Mesenchymal stem cell (in vitro differentiated cells and primary cell): ENCODE measurements at regions not wholly inside any gene's neighbourhood (a gene's known extent, or its start where the extent isn't known, plus 50 kb on each side); places are given as distances from the start of the nearest gene placed in this dataset.

Experiments
- DNase-seq: peaks from one replicate; pipeline ENCODE4 v3.0.0-alpha.2; 2013
- H2AFZ ChIP-seq: one replicate; pipeline ENCODE4 v1.6.1; 2013; ENCODE audit warnings: low read depth, mild to moderate bottlenecking, control low read depth, inconsistent platforms, low read length, moderate library complexity
- H2AK5ac ChIP-seq: 2 replicates; pipeline ENCODE4 v1.6.1; 2013; ENCODE audit warnings: low read length, moderate library complexity, mild to moderate bottlenecking, inconsistent platforms; ENCODE audit not compliant: severe bottlenecking
- H2BK120ac ChIP-seq: one replicate; pipeline ENCODE4 v1.6.1; 2013; ENCODE audit warnings: low read depth, mild to moderate bottlenecking, inconsistent platforms, low read length, moderate library complexity
- H2BK12ac ChIP-seq, 2 experiments: one replicate each; pipeline ENCODE4 v1.6.1; 2013; ENCODE audit warnings: inconsistent platforms in 2 of 2, low read length in 2 of 2, mild to moderate bottlenecking in 2 of 2, moderate library complexity in 2 of 2, control low read depth in 1 of 2
- H2BK15ac ChIP-seq: one replicate; pipeline ENCODE4 v1.6.1; 2013; ENCODE audit warnings: mild to moderate bottlenecking, low read depth, inconsistent platforms; ENCODE audit not compliant: poor library complexity, severe bottlenecking
- H2BK5ac ChIP-seq: 2 replicates; pipeline ENCODE4 v1.6.1; 2013; ENCODE audit warnings: low read depth, mild to moderate bottlenecking, low read length, control low read depth, inconsistent platforms; ENCODE audit not compliant: poor library complexity, severe bottlenecking
- H3K14ac ChIP-seq, 2 experiments: one replicate each; pipeline ENCODE4 v1.6.1; 2013; ENCODE audit warnings: inconsistent platforms in 2 of 2, low read length in 2 of 2, control low read depth in 1 of 2, mild to moderate bottlenecking in 1 of 2, moderate library complexity in 1 of 2
- H3K18ac ChIP-seq, 2 experiments: one replicate each; pipeline ENCODE4 v1.6.1; 2013; ENCODE audit warnings: inconsistent platforms in 2 of 2, low read length in 2 of 2, control low read depth in 1 of 2, low read depth in 1 of 2, mild to moderate bottlenecking in 1 of 2
- H3K23ac ChIP-seq, 2 experiments: one replicate each; pipeline ENCODE4 v1.6.1; 2013; ENCODE audit warnings: inconsistent platforms in 2 of 2, low read length in 2 of 2, mild to moderate bottlenecking in 2 of 2, moderate library complexity in 2 of 2, control low read depth in 1 of 2
- H3K27ac ChIP-seq: 2 replicates; pipeline ENCODE4 v1.5.1; 2013; ENCODE audit warnings: mild to moderate bottlenecking, moderate library complexity, low read length, control low read depth, inconsistent platforms; ENCODE audit not compliant: poor library complexity, severe bottlenecking
- H3K27me3 ChIP-seq, 2 experiments: 2 replicates each; pipeline versions ENCODE4 v1.6.1 to v1.7.0; 2013; ENCODE audit warnings: low read length in 2 of 2, mild to moderate bottlenecking in 2 of 2, moderate library complexity in 2 of 2, control low read depth in 1 of 2, inconsistent platforms in 1 of 2; ENCODE audit not compliant: control insufficient read depth in 1 of 2, insufficient read depth in 1 of 2
- H3K36me3 ChIP-seq, 2 experiments: 2 replicates each; pipeline versions ENCODE4 v1.6.1 to v1.7.0; 2013; ENCODE audit warnings: low read length in 2 of 2, control low read depth in 1 of 2, inconsistent platforms in 1 of 2, low read depth in 1 of 2, mild to moderate bottlenecking in 1 of 2; ENCODE audit not compliant: insufficient read depth in 2 of 2, control insufficient read depth in 1 of 2
- H3K4ac ChIP-seq, 2 experiments: one replicate each; pipeline ENCODE4 v1.6.1; 2013; ENCODE audit warnings: inconsistent platforms in 2 of 2, low read length in 2 of 2, mild to moderate bottlenecking in 2 of 2, moderate library complexity in 2 of 2, control low read depth in 1 of 2, low read depth in 1 of 2
- H3K4me1 ChIP-seq: 2 replicates; pipeline ENCODE4 v1.6.1; 2013; ENCODE audit warnings: low read depth, low read length, control low read depth; ENCODE audit not compliant: control insufficient read depth, insufficient read depth
- H3K4me2 ChIP-seq: 2 replicates; pipeline ENCODE4 v1.6.1; 2013; ENCODE audit warnings: low read length, mild to moderate bottlenecking, inconsistent platforms; ENCODE audit not compliant: poor library complexity, severe bottlenecking
- H3K4me3 ChIP-seq, 2 experiments: 2 replicates each; pipeline versions ENCODE4 v1.5.1 to v1.7.0; 2013; ENCODE audit warnings: low read length in 2 of 2, mild to moderate bottlenecking in 2 of 2, control low read depth in 1 of 2, low read depth in 1 of 2; ENCODE audit not compliant: insufficient read depth in 1 of 2
- H3K79me1 ChIP-seq: replicated peaks from 2 replicates; pipeline ENCODE4 v1.6.1; 2013; ENCODE audit warnings: mild to moderate bottlenecking, control low read depth, low read length, inconsistent platforms; ENCODE audit not compliant: poor library complexity, severe bottlenecking
- H3K9ac ChIP-seq: 2 replicates; pipeline ENCODE4 v1.7.0; 2013; ENCODE audit warnings: mild to moderate bottlenecking, low read length, moderate library complexity
- H3K9me3 ChIP-seq: 2 replicates; pipeline ENCODE4 v1.7.0; 2013; ENCODE audit warnings: mild to moderate bottlenecking, low read length; ENCODE audit not compliant: control insufficient read depth
- H4K8ac ChIP-seq: one replicate; pipeline ENCODE4 v1.6.1; 2013; ENCODE audit warnings: inconsistent platforms, mild to moderate bottlenecking, low read length, moderate library complexity
- H4K91ac ChIP-seq: one replicate; pipeline ENCODE4 v1.6.1; 2013; ENCODE audit warnings: mild to moderate bottlenecking, low read length, inconsistent platforms
- WGBS: methylation state at CpG from one replicate; pipeline ENCODE4 v1.1.7; 2013; ENCODE audit warnings: mixed read lengths; 5-methylcytosine and 5-hydroxymethylcytosine counted together

- no peak overlapping the region for H2BK120ac ChIP-seq
- no peak overlapping the region for H3K14ac ChIP-seq
- DNase-seq = no peak
- H3K9me3 ChIP-seq = peaks cover 9% of the 10 kb centered on the region
- H2AFZ ChIP-seq = no peak overlapping the region
- H2BK5ac ChIP-seq = no peak overlapping the region
- no peaks in the 10 kb centered on the region for H3K79me1 ChIP-seq
- H3K4me2 ChIP-seq = no peak overlapping the region
- H3K18ac ChIP-seq = no peak overlapping the region
- no peak overlapping the region for H3K27ac ChIP-seq
- no peak overlapping the region for H4K8ac ChIP-seq
- H4K91ac ChIP-seq = no peak overlapping the region
- no peak overlapping the region for H2BK12ac ChIP-seq
- H3K36me3 ChIP-seq = no peaks in the 10 kb centered on the region
- peaks cover 16 to 26% of the 10 kb centered on the region in 2 experiments for H3K27me3 ChIP-seq
- no peak overlapping the region for H3K9ac ChIP-seq
- H2BK15ac ChIP-seq = no peak overlapping the region
- no peak overlapping the region for H3K23ac ChIP-seq
- H3K4ac ChIP-seq = no peak overlapping the region
- H3K4me1 ChIP-seq = no peaks in the 10 kb centered on the region
- H3K4me3 ChIP-seq = no peak overlapping the region
- no peak overlapping the region for H2AK5ac ChIP-seq
- whole genome bisulfite sequencing = 84% methylated on average over 7 of the region's 7 CpGs
These were observed 102.0 kb upstream of the GATB start for GRCh38 chr4:151862766-151863165.

GRCh38 chr4:151860561-151861093, 99.8 kb upstream of the GATB start:
- H2BK15ac ChIP-seq = no peak overlapping the region
- no peaks in the 10 kb centered on the region for H3K36me3 ChIP-seq

GRCh38 chr4:151859641-151860040, 98.8 kb upstream of the GATB start:
- 90% methylated on average over 2 of the region's 3 CpGs for WGBS
- H4K91ac ChIP-seq = no peak overlapping the region

More at GRCh38 chr4:151860561-151861093, 99.8 kb upstream of the GATB start:
- Histone ChIP-seq H3K4me2 (no peak overlapping the region), H3K4me1 (no peaks in the 10 kb centered on the region), H4K8ac (no peak overlapping the region), H3K14ac (no peak overlapping the region), H3K79me1 (no peaks in the 10 kb centered on the region), H3K27me3 (peaks cover 10 to 26% of the 10 kb centered on the region in 2 experiments), H2BK120ac (no peak overlapping the region), H3K9ac (no peak overlapping the region), H2AK5ac (no peak overlapping the region), H2BK12ac (no peak overlapping the region), H3K18ac (no peak overlapping the region), H3K4me3 (no peak overlapping the region), H3K23ac (no peak overlapping the region), H2BK5ac (no peak overlapping the region), H4K91ac (no peak overlapping the region), H3K4ac (no peak overlapping the region), H3K9me3 (peaks cover 3% of the 10 kb centered on the region), H2AFZ (no peak overlapping the region), H3K27ac (no peak overlapping the region)
- WGBS = 92% methylated on average over 16 of the region's 16 CpGs
- no peak for DNase-seq

GRCh38 chr4:151858356-151858755, 97.5 kb upstream of the GATB start:
- H3K4ac ChIP-seq = no peak overlapping the region
- H2AK5ac ChIP-seq = no peak overlapping the region
- H2BK120ac ChIP-seq = no peak overlapping the region
- no peak overlapping the region for H3K4me2 ChIP-seq
- peaks cover 6 to 36% of the 10 kb centered on the region in 2 experiments for H3K27me3 ChIP-seq
- DNase-seq = no peak
- H3K14ac ChIP-seq = no peak overlapping the region
- H4K91ac ChIP-seq = no peak overlapping the region
- no peak overlapping the region for H3K4me3 ChIP-seq
- no peak overlapping the region for H2BK5ac ChIP-seq
- no peaks in the 10 kb centered on the region for H3K4me1 ChIP-seq
- H3K9ac ChIP-seq = no peak overlapping the region
- WGBS = 75% methylated on average over 2 of the region's 4 CpGs
- H3K79me1 ChIP-seq = no peaks in the 10 kb centered on the region
- no peak overlapping the region for H3K27ac ChIP-seq
- H3K9me3 ChIP-seq = peaks cover 5% of the 10 kb centered on the region
- H3K23ac ChIP-seq = no peak overlapping the region
- H2BK12ac ChIP-seq = no peak overlapping the region
- no peak overlapping the region for H4K8ac ChIP-seq
- H2BK15ac ChIP-seq = no peak overlapping the region
- no peaks in the 10 kb centered on the region for H3K36me3 ChIP-seq
- no peak overlapping the region for H3K18ac ChIP-seq
- no peak overlapping the region for H2AFZ ChIP-seq

More at GRCh38 chr4:151859641-151860040, 98.8 kb upstream of the GATB start:
- H3K9ac ChIP-seq = no peak overlapping the region
- H3K18ac ChIP-seq = no peak overlapping the region
- no peak overlapping the region for H2AFZ ChIP-seq
- no peaks in the 10 kb centered on the region for H3K4me1 ChIP-seq
- no peak overlapping the region for H2AK5ac ChIP-seq
- H3K4ac ChIP-seq = no peak overlapping the region
- no peak overlapping the region for H3K14ac ChIP-seq
- H2BK15ac ChIP-seq = no peak overlapping the region
- no peak overlapping the region for H3K4me3 ChIP-seq
- H3K27ac ChIP-seq = no peak overlapping the region
- DNase-seq = no peak
- no peak overlapping the region for H4K8ac ChIP-seq
- peaks cover 5% of the 10 kb centered on the region for H3K9me3 ChIP-seq
- no peak overlapping the region for H3K23ac ChIP-seq
- peaks cover 7 to 26% of the 10 kb centered on the region in 2 experiments for H3K27me3 ChIP-seq
- no peak overlapping the region for H2BK120ac ChIP-seq
- H3K36me3 ChIP-seq = no peaks in the 10 kb centered on the region
- H3K4me2 ChIP-seq = no peak overlapping the region
- H2BK5ac ChIP-seq = no peak overlapping the region
- H2BK12ac ChIP-seq = no peak overlapping the region
- no peaks in the 10 kb centered on the region for H3K79me1 ChIP-seq
